Activated CD4-positive, alpha-beta T cell treated with anti-CD3 and anti-CD28 coated beads for 24 hours (primary cell): ENCODE measurements at regions not wholly inside any gene's neighbourhood (a gene's known extent, or its start where the extent isn't known, plus 50 kb on each side); places are given as distances from the start of the nearest gene placed in this dataset.
"Not testable (repeated sequence)": the region's sequence is repeated elsewhere in the genome, so short reads cannot be mapped to it uniquely, and the experiment has no call there.

ENCODE experiments used
- DNase-seq, 2 donors: peaks; one replicate each; pipeline ENCODE4 v3.0.0-alpha.2; 2020; ENCODE audit warnings: low read depth in 2 of 2

DNA sequence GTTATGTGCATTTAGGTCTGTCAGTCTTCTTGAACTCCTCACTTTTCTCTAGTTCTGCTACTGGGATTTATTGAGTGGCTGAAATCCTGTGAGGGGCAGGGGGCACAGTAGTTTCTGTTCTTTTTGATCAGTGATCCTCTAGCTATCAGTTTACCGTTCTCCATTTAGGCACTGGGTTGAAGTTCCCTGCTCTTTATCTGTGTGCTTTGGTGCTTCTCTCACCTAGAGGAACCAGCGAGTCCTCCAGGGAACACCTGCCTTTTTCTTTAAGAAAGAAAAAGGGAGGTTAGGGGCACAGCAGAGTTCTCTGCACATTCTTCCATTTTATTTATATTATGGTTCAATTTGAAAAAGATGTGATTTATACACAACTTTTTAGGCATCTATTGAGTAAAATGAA, 503.0 kb upstream of the AGA start:
- no peak for DNase-seq

DNA sequence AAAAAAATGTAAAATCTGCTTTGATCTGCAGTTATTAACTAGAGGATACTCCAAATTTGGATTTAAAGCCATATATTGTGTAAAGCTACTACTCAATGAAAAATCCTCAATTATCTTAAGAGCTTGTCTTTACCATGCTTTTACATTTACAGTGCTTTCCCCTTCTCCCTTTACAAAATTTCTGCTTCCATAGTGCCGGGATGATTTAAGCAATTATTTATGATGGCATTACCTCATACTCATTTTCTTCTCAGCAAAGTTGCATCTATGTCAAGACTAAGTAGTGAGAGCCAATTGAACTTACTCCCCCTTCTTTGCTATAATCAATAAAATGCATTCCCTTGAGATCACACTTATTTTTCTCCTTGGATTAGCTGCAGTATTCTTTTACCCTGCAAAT, 505.4 kb upstream of the AGA start:
- no peak for DNase-seq

- DNase-seq = no peak
Observed at GRCh38 chr4:177948853-177949252, 506.6 kb upstream of the AGA start.

- no peak for DNase-seq
Observed at GRCh38 chr4:177951026-177951425, 508.8 kb upstream of the AGA start.

- DNase-seq = no peak
Observed at GRCh38 chr4:177952723-177953122, 510.5 kb upstream of the AGA start.

DNA sequence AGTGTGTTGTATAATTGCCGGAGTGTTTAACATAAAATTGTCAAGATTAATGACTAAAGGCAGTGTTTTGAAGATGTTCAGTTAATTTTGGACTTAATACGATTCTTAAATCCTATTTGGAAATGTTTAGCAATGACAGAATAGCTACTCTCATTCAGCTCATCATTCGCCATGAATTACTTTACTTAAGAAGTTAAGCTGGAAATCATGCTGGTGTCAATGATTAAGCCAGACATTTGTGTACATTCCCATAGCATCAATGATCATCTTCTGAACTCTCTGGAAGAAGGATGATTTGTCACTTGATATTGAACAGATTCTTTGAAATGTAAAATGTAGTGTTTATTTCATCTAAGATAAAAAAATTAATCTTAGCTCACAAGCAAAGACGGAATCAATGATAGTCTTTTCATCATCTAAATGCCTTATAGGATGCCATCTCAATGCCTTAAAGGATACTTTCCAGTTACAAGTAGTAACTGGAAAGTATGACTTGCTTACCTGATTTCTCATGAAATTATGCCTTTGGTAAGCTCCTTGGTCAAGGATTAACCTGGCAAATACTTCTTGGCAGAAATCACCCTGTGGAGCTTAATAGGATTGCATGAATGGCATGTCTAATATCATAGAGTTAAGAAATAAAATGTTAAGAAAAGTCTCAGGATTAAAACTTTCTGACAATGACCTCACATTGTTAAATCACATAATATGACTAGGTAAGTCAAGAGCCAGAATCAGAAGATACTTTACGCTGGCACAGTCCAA, 515.5 kb upstream of the AGA start:
- no peak for DNase-seq

DNA sequence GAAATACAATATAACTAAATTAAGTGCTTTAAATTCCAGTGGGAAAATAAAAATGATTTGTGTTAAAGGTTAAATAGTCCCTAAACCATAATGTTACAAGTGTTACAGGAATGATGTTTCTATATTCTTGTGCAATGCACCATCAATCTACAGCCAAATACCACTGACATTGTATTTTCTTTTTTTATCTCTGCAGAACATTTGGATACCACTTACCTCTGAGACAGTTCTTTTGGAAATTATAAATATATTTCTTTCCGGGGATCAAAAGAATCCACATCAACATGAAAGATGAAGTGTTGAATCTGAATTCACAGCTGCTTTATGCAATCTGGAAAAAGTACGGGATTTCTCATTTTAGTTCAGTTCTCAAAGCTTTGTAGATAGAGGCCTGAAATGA, 518.3 kb upstream of the AGA start:
- DNase-seq = no peak

GRCh38 chr4:177961761-177962380, 519.6 kb upstream of the AGA start:
- no peak for DNase-seq

DNA sequence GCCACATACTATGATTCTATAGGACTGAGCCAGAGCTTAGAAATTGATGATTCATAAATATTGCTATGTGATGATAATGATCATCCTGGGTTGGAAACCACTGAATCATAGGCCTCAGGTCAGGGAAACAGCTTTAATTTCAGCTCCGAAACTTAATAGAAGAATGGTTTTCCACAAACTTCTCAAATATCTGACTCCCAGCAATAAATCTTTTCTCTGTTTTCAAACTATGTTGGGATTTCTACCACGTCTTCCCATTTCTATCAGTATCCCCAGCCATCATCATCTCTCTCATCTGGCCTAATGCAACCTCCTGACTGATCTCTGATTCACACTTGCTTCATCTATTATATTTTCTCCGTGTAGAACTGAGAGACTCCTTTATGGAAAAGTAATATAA, 521.8 kb upstream of the AGA start:
- no peak for DNase-seq

DNA sequence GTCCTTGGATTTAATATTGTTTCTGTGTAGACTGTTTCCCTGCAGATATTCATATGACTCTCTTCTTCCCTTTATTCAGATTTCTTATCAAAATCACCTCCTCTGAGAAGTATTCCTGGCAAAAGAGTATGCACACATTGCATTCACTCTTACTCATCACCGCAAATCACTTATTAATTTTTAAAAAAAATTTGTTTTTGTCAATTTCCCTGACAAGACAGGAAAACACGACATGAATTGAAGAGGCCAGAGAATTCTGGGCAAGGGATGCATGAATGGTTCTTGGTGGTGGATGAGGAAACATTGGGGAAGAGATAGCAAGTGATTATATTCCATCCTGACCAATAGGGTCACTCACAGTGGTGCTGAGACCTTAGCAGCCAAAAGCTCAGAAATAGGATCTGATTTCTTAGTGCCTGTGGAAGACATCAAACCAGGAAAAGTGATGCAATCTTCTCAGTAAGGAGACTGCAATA, 522.5 kb upstream of the AGA start:
- no peak for DNase-seq

GRCh38 chr4:177967328-177967727, 525.1 kb upstream of the AGA start:
- no peak for DNase-seq

DNA sequence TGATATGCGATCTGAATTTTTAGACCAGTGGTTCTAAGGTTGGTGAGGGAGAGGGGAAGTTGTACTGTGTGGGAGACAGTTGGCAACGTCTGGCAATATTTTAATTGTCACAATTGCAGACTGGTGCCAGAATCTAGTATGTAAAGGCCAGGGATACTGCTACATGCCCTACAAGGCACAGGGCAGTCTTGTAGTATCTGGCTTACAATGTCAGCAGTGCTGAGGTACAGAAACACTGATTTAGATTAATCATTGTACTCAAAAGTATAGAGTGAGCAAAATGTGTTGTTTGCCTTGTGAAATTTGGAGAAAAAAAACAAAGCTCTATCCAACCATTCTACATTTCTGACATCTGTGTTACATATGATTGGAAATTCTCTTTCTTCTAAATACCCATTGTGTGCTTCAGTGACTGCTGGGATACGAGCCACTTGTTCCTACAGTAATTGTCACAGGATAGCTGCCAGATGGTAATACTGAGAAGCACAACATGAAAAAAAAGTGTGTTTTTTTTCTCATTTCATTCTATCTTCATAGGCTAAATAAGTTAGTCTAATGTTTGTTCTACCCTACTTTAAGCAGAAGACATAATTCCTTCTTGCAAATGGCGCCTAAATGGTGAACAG, 526.7 kb upstream of the AGA start:
- no peak for DNase-seq

GRCh38 chr4:177974461-177974860, 532.2 kb upstream of the AGA start:
- DNase-seq = no peak

DNA sequence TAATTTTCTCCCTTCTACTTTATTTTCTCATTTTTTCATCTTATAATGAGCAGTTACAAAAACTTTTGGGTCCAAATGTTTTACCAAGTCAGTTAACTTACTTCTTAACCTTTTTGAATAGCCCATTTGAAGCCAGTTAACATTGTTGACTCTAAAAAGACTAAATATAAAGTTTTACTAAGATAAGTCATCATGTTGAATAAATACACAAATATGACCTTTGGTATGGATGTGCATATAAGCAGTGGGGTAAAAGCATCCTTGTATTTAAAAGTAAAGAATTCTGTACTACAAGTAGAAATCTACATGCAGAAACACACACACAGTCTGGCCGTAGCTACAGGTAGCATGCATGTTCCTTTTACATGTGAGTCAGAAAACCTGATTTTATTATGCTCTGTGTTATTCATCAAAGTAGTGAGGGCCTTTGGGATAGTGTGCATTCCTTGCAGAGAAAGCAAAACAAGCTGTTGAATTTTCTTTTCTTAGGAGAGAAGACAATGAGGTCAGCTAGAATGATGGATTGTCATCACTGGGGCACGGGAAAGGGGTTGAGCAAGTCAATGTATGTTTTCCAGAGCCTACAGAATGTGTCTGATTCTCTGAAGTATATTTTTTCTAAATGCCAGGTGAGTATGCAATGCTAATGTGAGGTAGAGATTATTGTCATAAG, 533.2 kb upstream of the AGA start:
- DNase-seq = no peak

DNA sequence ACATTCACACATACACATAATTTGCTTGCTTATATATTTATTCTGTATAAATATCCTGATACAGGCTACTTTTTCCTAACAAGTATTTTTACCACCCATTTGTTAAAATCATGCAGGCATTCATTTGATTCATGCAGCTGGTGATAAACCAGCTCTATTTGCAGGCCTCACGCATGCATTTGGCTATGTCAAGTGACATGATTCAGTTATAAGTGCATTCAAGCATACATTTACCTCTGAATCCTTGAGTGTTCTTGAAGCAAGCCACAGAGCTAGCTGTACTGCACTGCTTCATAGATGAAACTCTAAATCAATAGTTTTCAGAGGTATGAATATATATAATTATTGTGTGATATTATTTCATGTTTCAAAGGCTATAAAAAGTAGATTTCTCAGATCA, 544.0 kb upstream of the AGA start:
- no peak for DNase-seq

DNA sequence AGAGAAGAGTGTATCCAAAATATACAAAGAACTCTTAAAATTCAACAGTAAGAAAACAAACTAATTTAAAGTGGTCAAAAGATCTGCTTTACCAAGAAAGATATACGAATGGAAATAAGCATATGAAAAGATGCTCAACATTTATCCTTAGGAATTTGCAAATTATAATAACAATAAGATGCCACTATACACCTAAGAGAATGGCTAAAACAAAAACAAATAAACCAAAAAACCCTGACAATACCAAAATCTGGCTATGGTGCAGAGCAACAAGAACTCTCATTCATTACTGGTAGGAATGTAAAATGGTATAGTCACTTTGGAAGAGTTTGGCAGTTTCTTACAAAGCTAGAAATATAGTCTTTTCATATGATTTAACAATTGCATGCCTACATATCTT, 545.7 kb upstream of the AGA start:
- DNase-seq = no peak

DNA sequence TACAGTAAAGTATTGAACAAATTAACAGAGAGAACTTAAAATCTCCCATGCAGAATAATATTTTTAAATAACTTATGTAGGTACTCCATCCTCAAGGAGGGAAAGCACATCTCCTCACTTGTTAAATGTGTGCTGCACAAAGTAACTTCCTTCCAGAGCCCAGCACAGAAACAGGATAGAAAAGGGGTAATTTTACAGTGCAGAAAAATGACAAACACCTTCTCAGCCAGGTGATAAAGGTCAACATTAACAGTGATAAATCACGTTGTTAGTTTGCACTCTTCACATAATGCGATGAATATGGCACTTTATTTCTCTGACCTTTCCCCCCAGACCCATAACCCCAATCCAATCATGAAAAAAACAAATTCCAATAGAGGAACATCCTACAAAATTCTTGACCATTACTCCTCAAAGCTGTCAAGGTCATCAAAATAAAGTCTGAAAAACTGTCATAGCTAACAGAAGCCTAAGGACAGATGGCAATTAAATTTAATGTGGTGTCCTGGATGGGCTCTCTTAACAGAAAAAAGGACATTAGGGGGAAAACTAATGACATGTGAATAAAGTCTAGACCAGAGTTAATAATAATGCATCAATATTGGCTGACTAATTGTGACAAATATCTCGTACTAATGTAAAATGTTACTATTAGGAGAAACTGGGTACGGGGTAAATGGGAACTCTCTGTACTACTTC, 547.4 kb upstream of the AGA start:
- DNase-seq = no peak

DNA sequence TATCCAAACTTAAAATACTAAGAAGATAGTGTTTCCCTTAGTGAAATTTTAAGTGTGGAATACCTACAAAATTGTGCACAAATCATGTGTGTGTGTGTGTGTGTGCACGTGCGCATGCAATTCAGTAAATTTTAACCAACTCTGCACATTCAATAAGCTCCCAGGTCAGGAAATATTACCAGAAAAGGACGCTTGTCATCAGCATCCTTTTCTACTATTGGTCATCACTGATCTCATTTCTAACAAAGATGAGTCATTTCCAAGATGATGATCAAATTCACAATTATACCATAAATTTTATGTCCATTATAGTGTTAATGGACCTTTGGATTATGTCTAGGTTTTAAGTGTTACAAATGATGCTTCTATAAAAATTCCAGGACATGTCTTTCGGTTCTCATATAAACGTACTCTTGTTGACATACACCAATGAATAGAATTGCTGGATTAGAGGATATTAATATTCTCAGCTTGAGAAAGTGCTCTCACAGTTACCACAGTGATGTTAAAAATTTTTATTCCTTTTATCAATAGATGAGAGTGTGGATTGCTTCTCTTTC, 560.9 kb upstream of the AGA start:
- DNase-seq = no peak

DNA sequence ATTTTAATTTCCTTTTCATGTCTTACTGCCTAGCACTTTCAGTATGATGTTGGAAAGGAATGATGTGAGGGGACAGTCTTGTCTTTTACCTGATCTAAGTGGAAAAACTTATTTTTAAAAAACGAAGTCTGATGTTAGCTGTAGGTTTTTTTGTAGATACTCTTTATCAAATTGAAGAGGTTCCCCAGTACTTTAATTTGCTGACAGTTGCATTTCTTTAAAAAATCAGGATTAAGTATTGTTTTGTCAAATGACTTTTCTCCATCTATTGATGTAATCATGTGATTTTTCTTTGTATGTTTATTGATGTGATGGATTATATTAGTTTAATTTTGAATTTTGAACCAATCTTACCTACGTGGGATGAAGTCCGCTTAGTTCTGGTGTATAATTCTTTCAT, 568.4 kb upstream of the AGA start:
- no peak for DNase-seq

- not testable (repeated sequence) for DNase-seq
Observed at GRCh38 chr4:178015046-178015445, 572.8 kb upstream of the AGA start.

GRCh38 chr4:178026999-178027398, 584.8 kb upstream of the AGA start:
- DNase-seq = no peak

- no peak for DNase-seq
Observed at GRCh38 chr4:178027796-178028195, 585.6 kb upstream of the AGA start.
